Erythroblast (primary cell): ENCODE measurements at regions not wholly inside any gene's neighbourhood (a gene's known extent, or its start where the extent isn't known, plus 50 kb on each side); places are given as distances from the start of the nearest gene placed in this dataset.

ENCODE experiments used
- GATA1 ChIP-seq: IDR thresholded peaks from 2 replicates; pipeline ENCODE4 v1.6.1; 2011; ENCODE audit warnings: low read depth, mild to moderate bottlenecking, control low read depth, low read length, moderate library complexity
- POLR2A ChIP-seq: IDR thresholded peaks from 2 replicates; pipeline ENCODE4 v1.6.1; 2011; ENCODE audit warnings: mild to moderate bottlenecking, low read length

DNA sequence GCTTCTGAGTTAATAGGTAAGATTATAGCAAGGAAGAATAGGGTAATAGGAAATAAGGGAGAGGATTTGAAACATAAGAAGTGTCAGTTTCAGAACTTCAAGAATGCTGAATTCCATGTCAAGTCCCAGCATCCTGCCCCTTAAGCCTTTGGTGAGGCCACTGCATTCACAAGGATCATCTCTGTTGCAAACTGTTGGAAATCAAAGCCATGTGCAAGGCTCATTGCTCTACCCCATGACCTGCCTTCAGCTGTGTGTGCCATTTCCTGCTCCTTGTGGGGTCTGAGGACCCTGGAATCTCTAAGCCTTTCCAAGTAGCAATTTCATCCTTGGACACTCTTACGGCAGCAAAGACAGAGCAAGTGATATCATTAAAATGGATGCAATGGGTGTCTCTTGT lies 203.0 kb downstream of the CDC5L start:
- no peak for TF ChIP-seq POLR2A
- TF ChIP-seq GATA1, result no peak
